Liver (tissue), 8 donors: ENCODE measurements at regions not wholly inside any gene's neighbourhood (a gene's known extent, or its start where the extent isn't known, plus 50 kb on each side); places are given as distances from the start of the nearest gene placed in this dataset.
"Not testable (repeated sequence)": the region's sequence is repeated elsewhere in the genome, so short reads cannot be mapped to it uniquely, and the experiment has no call there.

Source experiments
- DNase-seq: peaks from one replicate; pipeline ENCODE4 v3.0.0-alpha.2; 2017; ENCODE audit warnings: low spot score
- H3K27ac ChIP-seq, 2 donors: one replicate each; pipeline ENCODE4 v1.7.0; 2013; ENCODE audit warnings: inconsistent platforms in 2 of 2, low read length in 2 of 2, control low read depth in 1 of 2, low read depth in 1 of 2, mild to moderate bottlenecking in 1 of 2
- H3K27me3 ChIP-seq, 4 donors: one replicate each; pipeline versions ENCODE4 v1.6.1 to v1.7.0; 2013; ENCODE audit warnings: low read length in 3 of 4, inconsistent platforms in 1 of 4, mild to moderate bottlenecking in 1 of 4, moderate library complexity in 1 of 4; ENCODE audit not compliant: control insufficient read depth in 4 of 4, insufficient read depth in 4 of 4
- H3K36me3 ChIP-seq, 4 donors: one replicate each; pipeline versions ENCODE4 v1.6.1 to v1.7.0; 2013; ENCODE audit warnings: low read length in 3 of 4, mild to moderate bottlenecking in 3 of 4, low read depth in 1 of 4, moderate library complexity in 1 of 4; ENCODE audit not compliant: control insufficient read depth in 4 of 4, insufficient read depth in 3 of 4
- H3K4me1 ChIP-seq, 4 donors: one replicate each; pipeline versions ENCODE4 v1.6.1 to v1.7.0; 2013; ENCODE audit warnings: low read length in 3 of 4, mild to moderate bottlenecking in 3 of 4, moderate library complexity in 1 of 4; ENCODE audit not compliant: control insufficient read depth in 4 of 4, insufficient read depth in 4 of 4
- H3K4me3 ChIP-seq, 3 donors: one replicate each; pipeline versions ENCODE4 v1.6.1 to v1.7.0; 2013; ENCODE audit warnings: low read length in 3 of 3, control low read depth in 1 of 3, low read depth in 1 of 3, mild to moderate bottlenecking in 1 of 3
- H3K9ac ChIP-seq, 2 donors: one replicate each; pipeline ENCODE4 v1.7.0; 2013; ENCODE audit warnings: low read length in 2 of 2, mild to moderate bottlenecking in 2 of 2, moderate library complexity in 2 of 2, control low read depth in 1 of 2, low read depth in 1 of 2
- H3K9me3 ChIP-seq, 4 donors: one replicate each; pipeline versions ENCODE4 v1.6.1 to v1.7.0; 2013; ENCODE audit warnings: low read length in 3 of 4; ENCODE audit not compliant: control insufficient read depth in 4 of 4
- EGR1 ChIP-seq, 2 donors: IDR thresholded peaks; 2 replicates each; pipeline ENCODE4 v1.6.1; 2016 to 2018; ENCODE audit warnings: antibody characterized with exemption in 2 of 2, low read depth in 2 of 2
- FOXA1 ChIP-seq: IDR thresholded peaks from 2 replicates; pipeline ENCODE4 v1.6.1; 2016; ENCODE audit warnings: antibody characterized with exemption
- FOXA2 ChIP-seq: IDR thresholded peaks from 2 replicates; pipeline ENCODE4 v1.6.1; 2016; ENCODE audit warnings: antibody characterized with exemption
- GABPA ChIP-seq, 2 donors: IDR thresholded peaks in 1 of 2; conservative IDR thresholded peaks in 1 of 2; 2 replicates each; pipeline ENCODE4 v1.6.1; 2016; ENCODE audit warnings: antibody characterized with exemption in 2 of 2, mild to moderate bottlenecking in 1 of 2, moderate library complexity in 1 of 2
- HNF4A ChIP-seq, 2 donors: conservative IDR thresholded peaks; 2 replicates each; pipeline ENCODE4 v1.6.1; 2016; ENCODE audit warnings: antibody characterized with exemption in 2 of 2, mild to moderate bottlenecking in 2 of 2
- HNF4G ChIP-seq: IDR thresholded peaks from 2 replicates; pipeline ENCODE4 v1.6.1; 2016; ENCODE audit warnings: antibody characterized with exemption
- JUND ChIP-seq, 2 donors: IDR thresholded peaks; 2 replicates each; pipeline ENCODE4 v1.6.1; 2016; ENCODE audit warnings: antibody characterized with exemption in 2 of 2
- NR2F2 ChIP-seq: IDR thresholded peaks from 2 replicates; pipeline ENCODE4 v1.6.1; 2016; ENCODE audit warnings: antibody characterized with exemption
- RAD21 ChIP-seq, 2 donors: IDR thresholded peaks; 2 replicates each; pipeline ENCODE4 v1.6.1; 2016; ENCODE audit warnings: antibody characterized with exemption in 2 of 2, mild to moderate bottlenecking in 2 of 2
- RXRA ChIP-seq, 2 donors: IDR thresholded peaks; 2 replicates each; pipeline ENCODE4 v1.6.1; 2017 to 2018; ENCODE audit warnings: antibody characterized with exemption in 2 of 2, mild to moderate bottlenecking in 1 of 2
- SP1 ChIP-seq: IDR thresholded peaks from 2 replicates; pipeline ENCODE4 v1.6.1; 2018; ENCODE audit warnings: antibody characterized with exemption, mild to moderate bottlenecking
- TAF1 ChIP-seq: conservative IDR thresholded peaks from 2 replicates; pipeline ENCODE4 v1.6.1; 2016; ENCODE audit warnings: antibody characterized with exemption, mild to moderate bottlenecking
- YY1 ChIP-seq: IDR thresholded peaks from 2 replicates; pipeline ENCODE4 v1.6.1; 2016; ENCODE audit warnings: antibody characterized with exemption, mild to moderate bottlenecking
- ZBTB33 ChIP-seq: IDR thresholded peaks from 2 replicates; pipeline ENCODE4 v1.6.1; 2016; ENCODE audit warnings: antibody characterized with exemption
- whole genome bisulfite sequencing: extraction: QIAGEN DNeasy Blood & Tissue Kit; methylation state at CpG from one replicate; pipeline ENCODE4 v1.1.7; 2013; 5-methylcytosine and 5-hydroxymethylcytosine counted together
- TF ChIP-seq, protein P1 (sequence below): IDR thresholded peaks from 2 replicates; pipeline ENCODE4 v1.6.1; 2016; ENCODE audit warnings: antibody characterized with exemption
- TF ChIP-seq, protein P2 (sequence below): IDR thresholded peaks from 2 replicates; pipeline ENCODE4 v1.6.1; 2016; ENCODE audit warnings: antibody characterized with exemption, mild to moderate bottlenecking
- TF ChIP-seq, protein P3 (sequence below): fragments of 150-350 bp; IDR thresholded peaks from 2 replicates; pipeline ENCODE4 v1.5.1; 2017; ENCODE audit warnings: improper control_type of control experiment, low read depth, low read length; ENCODE audit not compliant: missing input control
- TF ChIP-seq, protein P4 (sequence below): IDR thresholded peaks from 2 replicates; pipeline ENCODE4 v1.6.1; 2016; ENCODE audit warnings: antibody characterized with exemption
- donor health status: healthy.
- donor health status: healthy.
- donor health status: healthy.
- donor health status: healthy.
- donor health status: healthy.

- no peaks in the 10 kb centered on the region for H3K4me1 ChIP-seq
- H3K9ac ChIP-seq: no peak overlapping the region
- H3K27ac ChIP-seq: no peak overlapping the region
- H3K4me3 ChIP-seq: peak overlapping the region in 1 of 3 donors; percentile 32
- no peak for DNase-seq
- H3K36me3 ChIP-seq: no peaks in the 10 kb centered on the region
- no peaks in the 10 kb centered on the region for H3K27me3 ChIP-seq
- TF ChIP-seq FOXA2: no peak
- TF ChIP-seq GABPA (IDR thresholded peaks at IDR 0.05 in 1 of 2, conservative IDR thresholded peaks at IDR 0.05 in 1 of 2): no peak
- peaks cover 4 to 8% (median 7%) of the 10 kb centered on the region in 4 donors for H3K9me3 ChIP-seq
- WGBS: 88% methylated on average over 10 of the region's 10 CpGs
Measured at GRCh38 chr1:96901783-96902363, 180.3 kb downstream of the PTBP2 start.

- no peaks in the 10 kb centered on the region for H3K9me3 ChIP-seq
- H3K27me3 ChIP-seq: no peaks in the 10 kb centered on the region
- no peak overlapping the region for H3K27ac ChIP-seq
- H3K9ac ChIP-seq: no peak overlapping the region
- 85% methylated on average over 5 of the region's 5 CpGs for WGBS
- no peaks in the 10 kb centered on the region for H3K36me3 ChIP-seq
- TF ChIP-seq TAF1 (no peak), SP1 (no peak), HNF4G (no peak), ZBTB33 (no peak), HNF4A (conservative IDR thresholded peaks at IDR 0.05) (no peak), YY1 (no peak), FOXA2 (no peak), NR2F2 (no peak), JUND (IDR thresholded peaks at IDR 0.05) (no peak), RXRA (IDR thresholded peaks at IDR 0.05) (no peak), EGR1 (IDR thresholded peaks at IDR 0.05; ENCODE audit: low read depth in 2 of 2) (no peak), RAD21 (IDR thresholded peaks at IDR 0.05) (no peak), GABPA (IDR thresholded peaks at IDR 0.05 in 1 of 2, conservative IDR thresholded peaks at IDR 0.05 in 1 of 2) (no peak), FOXA1 (no peak)
- TF ChIP-seq, protein P1, sequence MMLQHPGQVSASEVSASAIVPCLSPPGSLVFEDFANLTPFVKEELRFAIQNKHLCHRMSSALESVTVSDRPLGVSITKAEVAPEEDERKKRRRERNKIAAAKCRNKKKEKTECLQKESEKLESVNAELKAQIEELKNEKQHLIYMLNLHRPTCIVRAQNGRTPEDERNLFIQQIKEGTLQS: no peak
- TF ChIP-seq, protein P2, sequence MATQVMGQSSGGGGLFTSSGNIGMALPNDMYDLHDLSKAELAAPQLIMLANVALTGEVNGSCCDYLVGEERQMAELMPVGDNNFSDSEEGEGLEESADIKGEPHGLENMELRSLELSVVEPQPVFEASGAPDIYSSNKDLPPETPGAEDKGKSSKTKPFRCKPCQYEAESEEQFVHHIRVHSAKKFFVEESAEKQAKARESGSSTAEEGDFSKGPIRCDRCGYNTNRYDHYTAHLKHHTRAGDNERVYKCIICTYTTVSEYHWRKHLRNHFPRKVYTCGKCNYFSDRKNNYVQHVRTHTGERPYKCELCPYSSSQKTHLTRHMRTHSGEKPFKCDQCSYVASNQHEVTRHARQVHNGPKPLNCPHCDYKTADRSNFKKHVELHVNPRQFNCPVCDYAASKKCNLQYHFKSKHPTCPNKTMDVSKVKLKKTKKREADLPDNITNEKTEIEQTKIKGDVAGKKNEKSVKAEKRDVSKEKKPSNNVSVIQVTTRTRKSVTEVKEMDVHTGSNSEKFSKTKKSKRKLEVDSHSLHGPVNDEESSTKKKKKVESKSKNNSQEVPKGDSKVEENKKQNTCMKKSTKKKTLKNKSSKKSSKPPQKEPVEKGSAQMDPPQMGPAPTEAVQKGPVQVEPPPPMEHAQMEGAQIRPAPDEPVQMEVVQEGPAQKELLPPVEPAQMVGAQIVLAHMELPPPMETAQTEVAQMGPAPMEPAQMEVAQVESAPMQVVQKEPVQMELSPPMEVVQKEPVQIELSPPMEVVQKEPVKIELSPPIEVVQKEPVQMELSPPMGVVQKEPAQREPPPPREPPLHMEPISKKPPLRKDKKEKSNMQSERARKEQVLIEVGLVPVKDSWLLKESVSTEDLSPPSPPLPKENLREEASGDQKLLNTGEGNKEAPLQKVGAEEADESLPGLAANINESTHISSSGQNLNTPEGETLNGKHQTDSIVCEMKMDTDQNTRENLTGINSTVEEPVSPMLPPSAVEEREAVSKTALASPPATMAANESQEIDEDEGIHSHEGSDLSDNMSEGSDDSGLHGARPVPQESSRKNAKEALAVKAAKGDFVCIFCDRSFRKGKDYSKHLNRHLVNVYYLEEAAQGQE: no peak
- TF ChIP-seq, protein P3, sequence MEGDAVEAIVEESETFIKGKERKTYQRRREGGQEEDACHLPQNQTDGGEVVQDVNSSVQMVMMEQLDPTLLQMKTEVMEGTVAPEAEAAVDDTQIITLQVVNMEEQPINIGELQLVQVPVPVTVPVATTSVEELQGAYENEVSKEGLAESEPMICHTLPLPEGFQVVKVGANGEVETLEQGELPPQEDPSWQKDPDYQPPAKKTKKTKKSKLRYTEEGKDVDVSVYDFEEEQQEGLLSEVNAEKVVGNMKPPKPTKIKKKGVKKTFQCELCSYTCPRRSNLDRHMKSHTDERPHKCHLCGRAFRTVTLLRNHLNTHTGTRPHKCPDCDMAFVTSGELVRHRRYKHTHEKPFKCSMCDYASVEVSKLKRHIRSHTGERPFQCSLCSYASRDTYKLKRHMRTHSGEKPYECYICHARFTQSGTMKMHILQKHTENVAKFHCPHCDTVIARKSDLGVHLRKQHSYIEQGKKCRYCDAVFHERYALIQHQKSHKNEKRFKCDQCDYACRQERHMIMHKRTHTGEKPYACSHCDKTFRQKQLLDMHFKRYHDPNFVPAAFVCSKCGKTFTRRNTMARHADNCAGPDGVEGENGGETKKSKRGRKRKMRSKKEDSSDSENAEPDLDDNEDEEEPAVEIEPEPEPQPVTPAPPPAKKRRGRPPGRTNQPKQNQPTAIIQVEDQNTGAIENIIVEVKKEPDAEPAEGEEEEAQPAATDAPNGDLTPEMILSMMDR: no peak
- TF ChIP-seq, protein P4, sequence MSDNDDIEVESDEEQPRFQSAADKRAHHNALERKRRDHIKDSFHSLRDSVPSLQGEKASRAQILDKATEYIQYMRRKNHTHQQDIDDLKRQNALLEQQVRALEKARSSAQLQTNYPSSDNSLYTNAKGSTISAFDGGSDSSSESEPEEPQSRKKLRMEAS: no peak
- H3K4me3 ChIP-seq: no peak overlapping the region
- H3K4me1 ChIP-seq: no peaks in the 10 kb centered on the region
- DNase-seq: no peak
Measured at GRCh38 chr1:96912248-96912647, 190.7 kb downstream of the PTBP2 start.

DNA sequence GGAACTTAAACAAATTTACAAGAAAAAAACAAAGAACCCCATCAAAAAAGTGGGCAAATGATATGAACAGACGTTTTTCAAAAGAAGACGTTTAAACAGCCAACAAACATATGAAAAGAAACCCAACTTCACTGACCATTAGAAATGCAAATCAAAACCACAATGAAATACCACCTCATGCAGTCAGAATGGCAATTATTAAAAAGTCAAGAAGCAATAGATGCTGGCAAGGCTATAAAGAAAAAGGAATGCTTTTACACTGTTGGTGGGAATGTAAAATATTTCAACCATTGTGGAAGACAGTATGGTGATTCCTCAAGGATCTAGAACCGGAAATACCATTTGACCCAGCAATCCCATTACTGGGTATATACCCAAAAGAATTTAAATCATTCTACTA lies 194.1 kb downstream of the PTBP2 start:
- DNase-seq, H3K9me3 ChIP-seq, H3K4me1 ChIP-seq, H3K9ac ChIP-seq, H3K27me3 ChIP-seq, H3K4me3 ChIP-seq, H3K27ac ChIP-seq, H3K36me3 ChIP-seq: not testable (repeated sequence)
- WGBS: 57% methylated on average over 3 of the region's 3 CpGs
